OCI-LY1 (cell line): ENCODE measurements at regions not wholly inside any gene's neighbourhood (a gene's known extent, or its start where the extent isn't known, plus 50 kb on each side); places are given as distances from the start of the nearest gene placed in this dataset.

Experiments used
- EZH2 ChIP-seq: fragments of 200-600 bp; sonication (generic), shearing (Covaris generic); IDR thresholded peaks from 2 replicates; pipeline ENCODE4 v1.8.0; 2017; ENCODE audit warnings: borderline replicate concordance, mixed run types, mild to moderate bottlenecking, antibody characterized with exemption, low read length, moderate library complexity, mixed read lengths
- TF ChIP-seq, protein P1 (sequence below): fragments of 200-600 bp; sonication (generic), shearing (Covaris generic); IDR thresholded peaks from 2 replicates; pipeline ENCODE4 v1.5.1; 2017; ENCODE audit warnings: mild to moderate bottlenecking, antibody characterized with exemption, low read length, moderate library complexity, mixed read lengths

DNA sequence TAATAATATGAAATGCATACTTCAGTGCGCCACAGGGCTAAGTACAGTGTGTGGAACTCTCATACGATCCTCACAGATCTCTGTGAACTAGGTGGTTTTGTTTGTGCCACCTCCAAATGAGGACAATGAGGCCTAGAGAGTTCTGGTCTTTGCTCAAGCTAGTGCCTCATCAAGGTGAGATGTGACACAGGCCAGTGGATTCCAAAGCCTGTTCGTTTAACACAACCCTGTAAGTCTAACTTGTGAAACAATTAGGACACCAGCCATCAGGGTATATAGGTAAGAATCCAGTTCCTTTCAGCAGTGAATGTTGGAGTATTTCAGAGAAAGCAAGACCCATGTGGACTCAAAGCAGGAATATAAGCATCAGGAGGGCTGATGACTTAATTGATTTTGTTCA, 130.7 kb upstream of the GAS1 start:
- TF ChIP-seq, protein P1, sequence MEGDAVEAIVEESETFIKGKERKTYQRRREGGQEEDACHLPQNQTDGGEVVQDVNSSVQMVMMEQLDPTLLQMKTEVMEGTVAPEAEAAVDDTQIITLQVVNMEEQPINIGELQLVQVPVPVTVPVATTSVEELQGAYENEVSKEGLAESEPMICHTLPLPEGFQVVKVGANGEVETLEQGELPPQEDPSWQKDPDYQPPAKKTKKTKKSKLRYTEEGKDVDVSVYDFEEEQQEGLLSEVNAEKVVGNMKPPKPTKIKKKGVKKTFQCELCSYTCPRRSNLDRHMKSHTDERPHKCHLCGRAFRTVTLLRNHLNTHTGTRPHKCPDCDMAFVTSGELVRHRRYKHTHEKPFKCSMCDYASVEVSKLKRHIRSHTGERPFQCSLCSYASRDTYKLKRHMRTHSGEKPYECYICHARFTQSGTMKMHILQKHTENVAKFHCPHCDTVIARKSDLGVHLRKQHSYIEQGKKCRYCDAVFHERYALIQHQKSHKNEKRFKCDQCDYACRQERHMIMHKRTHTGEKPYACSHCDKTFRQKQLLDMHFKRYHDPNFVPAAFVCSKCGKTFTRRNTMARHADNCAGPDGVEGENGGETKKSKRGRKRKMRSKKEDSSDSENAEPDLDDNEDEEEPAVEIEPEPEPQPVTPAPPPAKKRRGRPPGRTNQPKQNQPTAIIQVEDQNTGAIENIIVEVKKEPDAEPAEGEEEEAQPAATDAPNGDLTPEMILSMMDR = no peak
- no peak for TF ChIP-seq EZH2
